ENCODE measurements at regions not wholly inside any gene's neighbourhood (a gene's known extent, or its start where the extent isn't known, plus 50 kb on each side); places are given as distances from the start of the nearest gene placed in this dataset.

- no peak overlapping the region for H3K4me3 ChIP-seq
- peaks cover 0 to 6% (median 0%) of the 10 kb centered on the region in 4 donors for H3K9me3 ChIP-seq
- H3K36me3 ChIP-seq: no peaks in the 10 kb centered on the region
- no peak overlapping the region for H3K27ac ChIP-seq (replicated peaks in 1 of 4)
- H3K4me1 ChIP-seq: no peaks in the 10 kb centered on the region
- DNase-seq (ENCODE audit: extremely low spot score): no peak
- intact Hi-C loops (cut with DNase I): no loop called here
- WGBS: 66% methylated on average over 3 of the region's 3 CpGs
- no peaks in the 10 kb centered on the region for H3K27me3 ChIP-seq
- TF ChIP-seq POLR2A (IDR thresholded peaks at IDR 0.05; ENCODE audit: low read depth) (no peak), POLR2AphosphoS5 (IDR thresholded peaks at IDR 0.05) (no peak)
Observed at GRCh38 chr2:4483050-4483449, 779.7 kb downstream of the DCDC2C start.

- Histone ChIP-seq H3K36me3 (no peaks in the 10 kb centered on the region), H3K27ac (replicated peaks in 1 of 4) (no peak overlapping the region), H3K27me3 (no peaks in the 10 kb centered on the region), H3K4me1 (no peaks in the 10 kb centered on the region), H3K4me3 (no peak overlapping the region), H3K9me3 (peaks cover 0 to 6% (median 0%) of the 10 kb centered on the region in 4 donors)
- no peak for TF ChIP-seq CTCF (IDR thresholded peaks at IDR 0.05)
- no peak for TF ChIP-seq EP300 (IDR thresholded peaks at IDR 0.05)
- TF ChIP-seq POLR2AphosphoS5 (IDR thresholded peaks at IDR 0.05): no peak
- no peak for TF ChIP-seq POLR2A (IDR thresholded peaks at IDR 0.05; ENCODE audit: low read depth)
- intact Hi-C loops (cut with DNase I): no loop called here
- DNase-seq (ENCODE audit: extremely low spot score): no peak
- WGBS: 83% methylated on average over 2 of the region's 2 CpGs
Observed at GRCh38 chr2:4486971-4487370, 783.6 kb downstream of the DCDC2C start.

GRCh38 chr2:4499316-4500030 lies 796.1 kb downstream of the DCDC2C start:
- Histone ChIP-seq H3K4me1 (no peaks in the 10 kb centered on the region), H3K4me3 (no peak overlapping the region), H3K9me3 (no peaks in the 10 kb centered on the region), H3K27ac (replicated peaks in 1 of 4) (no peak overlapping the region), H3K36me3 (no peaks in the 10 kb centered on the region), H3K27me3 (no peaks in the 10 kb centered on the region)
- no peak for DNase-seq (ENCODE audit: extremely low spot score)
- no peak for TF ChIP-seq POLR2A (IDR thresholded peaks at IDR 0.05; ENCODE audit: low read depth)
- TF ChIP-seq EP300 (IDR thresholded peaks at IDR 0.05): no peak
- TF ChIP-seq POLR2AphosphoS5 (IDR thresholded peaks at IDR 0.05): no peak
- no peak for TF ChIP-seq CTCF (IDR thresholded peaks at IDR 0.05)
- intact Hi-C loops (cut with DNase I): no loop called here
- 89% methylated on average over 5 of the region's 5 CpGs for WGBS

GRCh38 chr2:4501525-4501924 lies 798.1 kb downstream of the DCDC2C start:
- no peak overlapping the region for H3K4me3 ChIP-seq
- no peaks in the 10 kb centered on the region for H3K36me3 ChIP-seq
- no peaks in the 10 kb centered on the region for H3K4me1 ChIP-seq
- WGBS: 74% methylated on average over 4 of the region's 4 CpGs
- H3K9me3 ChIP-seq: no peaks in the 10 kb centered on the region
- no peak overlapping the region for H3K27ac ChIP-seq (replicated peaks in 1 of 4)
- no peak for DNase-seq (ENCODE audit: extremely low spot score)
- H3K27me3 ChIP-seq: no peaks in the 10 kb centered on the region
- intact Hi-C loops (cut with DNase I): no loop called here
- TF ChIP-seq POLR2A (IDR thresholded peaks at IDR 0.05; ENCODE audit: low read depth) (no peak), EP300 (IDR thresholded peaks at IDR 0.05) (no peak), CTCF (IDR thresholded peaks at IDR 0.05) (no peak), POLR2AphosphoS5 (IDR thresholded peaks at IDR 0.05) (no peak)

GRCh38 chr2:4502230-4502843 lies 799.0 kb downstream of the DCDC2C start:
- Histone ChIP-seq H3K4me3 (no peak overlapping the region), H3K27ac (replicated peaks in 1 of 4) (no peak overlapping the region), H3K9me3 (no peaks in the 10 kb centered on the region), H3K36me3 (no peaks in the 10 kb centered on the region), H3K4me1 (no peaks in the 10 kb centered on the region), H3K27me3 (no peaks in the 10 kb centered on the region)
- intact Hi-C loops (cut with DNase I): no loop called here
- no peak for DNase-seq (ENCODE audit: extremely low spot score)
- 44% methylated on average over 3 of the region's 3 CpGs for WGBS
- TF ChIP-seq POLR2AphosphoS5 (IDR thresholded peaks at IDR 0.05) (no peak), CTCF (IDR thresholded peaks at IDR 0.05) (no peak), EP300 (IDR thresholded peaks at IDR 0.05) (no peak), POLR2A (IDR thresholded peaks at IDR 0.05; ENCODE audit: low read depth) (no peak)
